ENCODE measurements at regions not wholly inside any gene's neighbourhood (a gene's known extent, or its start where the extent isn't known, plus 50 kb on each side); places are given as distances from the start of the nearest gene placed in this dataset.
"Not testable (repeated sequence)": the region's sequence is repeated elsewhere in the genome, so short reads cannot be mapped to it uniquely, and the experiment has no call there.

GRCh38 chr21:28607545-28607944 lies 385.1 kb downstream of the LTN1 start:
- H3K36me3 ChIP-seq (ENCODE audit: control insufficient read depth in 1 of 2, insufficient read depth in 2 of 2, low read length in 2 of 2) = no peaks in the 10 kb centered on the region
- H3K9me3 ChIP-seq (ENCODE audit: control insufficient read depth in 1 of 2, low read length in 2 of 2) = no peaks in the 10 kb centered on the region
- H3K27ac ChIP-seq (ENCODE audit: low read length) = no peak overlapping the region
- no peak overlapping the region for H3K4me3 ChIP-seq (ENCODE audit: low read depth in 1 of 2, low read length in 2 of 2)
- no peaks in the 10 kb centered on the region for H3K4me1 ChIP-seq (ENCODE audit: control insufficient read depth in 1 of 2, insufficient read depth in 2 of 2, low read length in 2 of 2)
- no peaks in the 10 kb centered on the region for H3K27me3 ChIP-seq (ENCODE audit: low read depth, low read length)

DNA sequence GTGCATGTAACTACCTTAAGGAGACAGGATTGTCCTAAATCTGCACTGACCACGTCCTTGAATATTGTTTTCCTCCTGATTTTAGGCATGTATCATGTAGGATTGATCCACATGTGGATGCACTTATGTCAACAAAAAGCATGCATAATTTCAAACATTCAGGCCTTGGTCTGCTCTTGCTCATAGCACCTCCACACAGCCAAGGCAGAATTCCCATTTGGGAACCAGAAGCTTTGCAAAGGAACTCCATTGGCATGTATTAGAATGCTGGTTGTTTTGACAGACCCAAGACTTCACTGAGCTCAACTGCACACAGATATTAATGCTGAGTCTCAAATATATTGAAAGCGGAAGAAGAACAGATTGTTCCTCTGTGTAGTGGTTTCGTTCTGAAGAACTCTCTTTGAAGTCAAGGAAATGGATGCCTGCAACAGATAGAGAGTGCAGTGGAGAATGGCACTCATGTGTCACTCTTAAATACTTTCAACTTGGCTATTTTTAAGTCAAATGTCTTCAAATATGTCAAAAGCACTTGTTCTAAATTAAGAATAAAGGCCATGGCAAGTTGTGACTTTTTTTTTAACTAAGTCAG lies 387.6 kb downstream of the LTN1 start:
- Histone ChIP-seq H3K27me3 (ENCODE audit: low read depth, low read length) (no peaks in the 10 kb centered on the region), H3K36me3 (ENCODE audit: control insufficient read depth in 1 of 2, insufficient read depth in 2 of 2, low read length in 2 of 2) (no peaks in the 10 kb centered on the region), H3K4me1 (ENCODE audit: control insufficient read depth in 1 of 2, insufficient read depth in 2 of 2, low read length in 2 of 2) (no peaks in the 10 kb centered on the region), H3K9me3 (ENCODE audit: control insufficient read depth in 1 of 2, low read length in 2 of 2) (peaks cover 0 to 5% of the 10 kb centered on the region in 2 donors), H3K4me3 (ENCODE audit: low read depth in 1 of 2, low read length in 2 of 2) (no peak overlapping the region), H3K27ac (ENCODE audit: low read length) (no peak overlapping the region)

GRCh38 chr21:28602546-28602945 lies 390.1 kb downstream of the LTN1 start:
- H3K27me3 ChIP-seq (ENCODE audit: low read depth, low read length) = no peaks in the 10 kb centered on the region
- no peak overlapping the region for H3K4me3 ChIP-seq (ENCODE audit: low read depth in 1 of 2, low read length in 2 of 2)

GRCh38 chr21:28598214-28598613 lies 394.5 kb downstream of the LTN1 start:
- Histone ChIP-seq H3K27ac (ENCODE audit: low read length) (no peak overlapping the region), H3K9me3 (ENCODE audit: control insufficient read depth in 1 of 2, low read length in 2 of 2) (peaks cover 0 to 10% of the 10 kb centered on the region in 2 donors), H3K36me3 (ENCODE audit: control insufficient read depth in 1 of 2, insufficient read depth in 2 of 2, low read length in 2 of 2) (no peaks in the 10 kb centered on the region), H3K27me3 (ENCODE audit: low read depth, low read length) (no peaks in the 10 kb centered on the region), H3K4me1 (ENCODE audit: control insufficient read depth in 1 of 2, insufficient read depth in 2 of 2, low read length in 2 of 2) (no peaks in the 10 kb centered on the region), H3K4me3 (ENCODE audit: low read depth in 1 of 2, low read length in 2 of 2) (no peak overlapping the region)

More at GRCh38 chr21:28602546-28602945, 390.1 kb downstream of the LTN1 start:
- no peaks in the 10 kb centered on the region for H3K4me1 ChIP-seq (ENCODE audit: control insufficient read depth in 1 of 2, insufficient read depth in 2 of 2, low read length in 2 of 2)
- no peak overlapping the region for H3K27ac ChIP-seq (ENCODE audit: low read length)
- H3K9me3 ChIP-seq (ENCODE audit: control insufficient read depth in 1 of 2, low read length in 2 of 2) = peaks cover 0 to 10% of the 10 kb centered on the region in 2 donors
- no peaks in the 10 kb centered on the region for H3K36me3 ChIP-seq (ENCODE audit: control insufficient read depth in 1 of 2, insufficient read depth in 2 of 2, low read length in 2 of 2)

DNA sequence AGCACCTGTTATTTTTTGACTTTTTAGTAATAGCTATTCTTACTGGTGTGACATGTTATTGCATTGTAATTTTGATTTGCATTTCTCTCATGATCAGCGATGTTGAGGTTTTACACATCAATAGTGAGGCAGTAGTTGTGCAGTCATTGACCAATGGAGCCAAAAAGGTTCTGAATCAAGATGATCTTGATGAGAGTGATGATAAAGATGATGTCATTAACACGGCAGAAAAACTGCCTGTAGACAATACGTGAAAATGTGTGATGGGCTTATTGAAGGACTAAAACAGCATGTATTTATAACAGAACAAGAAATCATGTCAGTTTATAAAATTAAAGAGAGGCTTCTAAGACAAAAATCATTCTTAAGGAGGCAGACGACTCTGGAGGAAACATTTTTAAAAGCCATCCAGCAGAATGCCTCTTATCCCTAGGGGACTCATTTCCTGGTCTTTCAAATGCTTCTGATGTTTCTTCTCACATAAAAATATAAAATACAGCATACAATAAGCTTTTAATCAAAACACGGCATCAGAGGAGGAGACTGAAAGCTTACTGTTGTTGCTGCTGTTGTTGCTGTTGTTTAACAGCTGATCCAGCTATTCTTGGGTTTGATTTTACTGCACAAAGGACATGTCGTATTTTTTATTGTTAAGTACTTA lies 400.3 kb downstream of the LTN1 start:
- H3K27ac ChIP-seq (ENCODE audit: low read length) = no peak overlapping the region
- no peaks in the 10 kb centered on the region for H3K36me3 ChIP-seq (ENCODE audit: control insufficient read depth in 1 of 2, insufficient read depth in 2 of 2, low read length in 2 of 2)
- no peaks in the 10 kb centered on the region for H3K27me3 ChIP-seq (ENCODE audit: low read depth, low read length)
- no peaks in the 10 kb centered on the region for H3K4me1 ChIP-seq (ENCODE audit: control insufficient read depth in 1 of 2, insufficient read depth in 2 of 2, low read length in 2 of 2)
- H3K9me3 ChIP-seq (ENCODE audit: control insufficient read depth in 1 of 2, low read length in 2 of 2) = no peaks in the 10 kb centered on the region
- no peak overlapping the region for H3K4me3 ChIP-seq (ENCODE audit: low read depth in 1 of 2, low read length in 2 of 2)

DNA sequence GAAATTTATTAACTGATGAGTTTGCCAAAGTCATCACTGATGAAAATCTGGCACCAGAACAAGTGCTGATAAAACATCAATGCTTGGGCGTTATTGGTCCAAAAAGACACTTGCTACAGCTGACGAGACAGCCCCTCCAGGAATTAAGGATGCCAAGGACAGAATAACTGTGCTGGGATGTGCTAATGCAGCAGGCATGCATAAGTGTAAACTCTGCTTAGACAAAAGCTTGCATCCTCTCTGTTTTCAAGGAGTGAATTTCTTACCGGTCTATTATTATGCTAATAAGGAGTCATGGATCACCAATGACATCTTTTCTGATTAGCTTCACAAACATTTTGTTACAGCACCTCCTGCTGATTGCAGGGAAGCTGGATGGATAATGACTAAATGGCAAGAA lies 402.0 kb downstream of the LTN1 start:
- H3K27ac ChIP-seq (ENCODE audit: low read length) = no peak overlapping the region
- H3K36me3 ChIP-seq (ENCODE audit: control insufficient read depth in 1 of 2, insufficient read depth in 2 of 2, low read length in 2 of 2) = no peaks in the 10 kb centered on the region
- H3K27me3 ChIP-seq (ENCODE audit: low read depth, low read length) = no peaks in the 10 kb centered on the region
- H3K4me1 ChIP-seq (ENCODE audit: control insufficient read depth in 1 of 2, insufficient read depth in 2 of 2, low read length in 2 of 2) = no peaks in the 10 kb centered on the region
- H3K4me3 ChIP-seq (ENCODE audit: low read depth in 1 of 2, low read length in 2 of 2) = no peak overlapping the region
- no peaks in the 10 kb centered on the region for H3K9me3 ChIP-seq (ENCODE audit: control insufficient read depth in 1 of 2, low read length in 2 of 2)

DNA sequence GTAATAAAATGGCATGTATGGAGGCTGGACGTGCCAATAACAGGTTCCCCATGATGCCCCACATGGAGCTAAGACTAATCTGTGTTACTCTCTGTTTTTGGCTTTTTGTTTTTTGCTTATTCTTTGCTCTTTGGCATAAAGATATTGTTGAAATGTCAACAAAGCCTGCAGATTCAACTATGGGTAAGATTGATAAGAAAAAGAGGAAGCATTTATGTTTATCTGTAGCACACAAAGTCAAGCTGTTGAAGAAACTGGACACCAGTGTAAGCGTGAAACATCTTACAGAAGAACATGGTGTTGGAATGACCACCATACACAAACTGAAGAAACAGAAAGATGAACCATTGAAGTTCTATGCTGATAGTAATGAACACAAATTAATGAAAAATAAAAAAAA lies 402.7 kb downstream of the LTN1 start:
- Histone ChIP-seq H3K4me3 (ENCODE audit: low read depth in 1 of 2, low read length in 2 of 2) (no peak overlapping the region), H3K27me3 (ENCODE audit: low read depth, low read length) (no peaks in the 10 kb centered on the region), H3K36me3 (ENCODE audit: control insufficient read depth in 1 of 2, insufficient read depth in 2 of 2, low read length in 2 of 2) (no peaks in the 10 kb centered on the region), H3K9me3 (ENCODE audit: control insufficient read depth in 1 of 2, low read length in 2 of 2) (no peaks in the 10 kb centered on the region), H3K4me1 (ENCODE audit: control insufficient read depth in 1 of 2, insufficient read depth in 2 of 2, low read length in 2 of 2) (no peaks in the 10 kb centered on the region), H3K27ac (ENCODE audit: low read length) (no peak overlapping the region)

- Histone ChIP-seq H3K4me3 (ENCODE audit: low read depth in 1 of 2, low read length in 2 of 2) (no peak overlapping the region), H3K4me1 (ENCODE audit: control insufficient read depth in 1 of 2, insufficient read depth in 2 of 2, low read length in 2 of 2) (no peaks in the 10 kb centered on the region), H3K27ac (ENCODE audit: low read length) (no peak overlapping the region), H3K9me3 (ENCODE audit: control insufficient read depth in 1 of 2, low read length in 2 of 2) (no peaks in the 10 kb centered on the region), H3K27me3 (ENCODE audit: low read depth, low read length) (no peaks in the 10 kb centered on the region), H3K36me3 (ENCODE audit: control insufficient read depth in 1 of 2, insufficient read depth in 2 of 2, low read length in 2 of 2) (no peaks in the 10 kb centered on the region)
Observed at GRCh38 chr21:28588997-28589396, 403.7 kb downstream of the LTN1 start.

GRCh38 chr21:28587748-28588147 lies 404.9 kb downstream of the LTN1 start:
- Histone ChIP-seq H3K27ac (ENCODE audit: low read length) (no peak overlapping the region), H3K9me3 (ENCODE audit: control insufficient read depth in 1 of 2, low read length in 2 of 2) (no peaks in the 10 kb centered on the region), H3K36me3 (ENCODE audit: control insufficient read depth in 1 of 2, insufficient read depth in 2 of 2, low read length in 2 of 2) (no peaks in the 10 kb centered on the region), H3K4me3 (ENCODE audit: low read depth in 1 of 2, low read length in 2 of 2) (no peak overlapping the region), H3K4me1 (ENCODE audit: control insufficient read depth in 1 of 2, insufficient read depth in 2 of 2, low read length in 2 of 2) (no peaks in the 10 kb centered on the region), H3K27me3 (ENCODE audit: low read depth, low read length) (no peaks in the 10 kb centered on the region)

GRCh38 chr21:28581976-28582375 lies 410.7 kb downstream of the LTN1 start:
- no peak overlapping the region for H3K27ac ChIP-seq (ENCODE audit: low read length)
- H3K27me3 ChIP-seq (ENCODE audit: low read depth, low read length) = no peaks in the 10 kb centered on the region
- H3K4me3 ChIP-seq (ENCODE audit: low read depth in 1 of 2, low read length in 2 of 2) = no peak overlapping the region
- no peaks in the 10 kb centered on the region for H3K9me3 ChIP-seq (ENCODE audit: control insufficient read depth in 1 of 2, low read length in 2 of 2)
- H3K4me1 ChIP-seq (ENCODE audit: control insufficient read depth in 1 of 2, insufficient read depth in 2 of 2, low read length in 2 of 2) = no peaks in the 10 kb centered on the region
- H3K36me3 ChIP-seq (ENCODE audit: control insufficient read depth in 1 of 2, insufficient read depth in 2 of 2, low read length in 2 of 2) = no peaks in the 10 kb centered on the region

- H3K36me3 ChIP-seq (ENCODE audit: control insufficient read depth in 1 of 2, insufficient read depth in 2 of 2, low read length in 2 of 2); H3K9me3 ChIP-seq (ENCODE audit: control insufficient read depth in 1 of 2, low read length in 2 of 2); H3K4me1 ChIP-seq (ENCODE audit: control insufficient read depth in 1 of 2, insufficient read depth in 2 of 2, low read length in 2 of 2); H3K27me3 ChIP-seq (ENCODE audit: low read depth, low read length); H3K27ac ChIP-seq (ENCODE audit: low read length); H3K4me3 ChIP-seq (ENCODE audit: low read depth in 1 of 2, low read length in 2 of 2): not testable (repeated sequence)
Observed at GRCh38 chr21:28581311-28581731, 411.4 kb downstream of the LTN1 start.

GRCh38 chr21:28580585-28580984 lies 412.1 kb downstream of the LTN1 start:
- Histone ChIP-seq H3K27me3 (ENCODE audit: low read depth, low read length) (no peaks in the 10 kb centered on the region), H3K27ac (ENCODE audit: low read length) (no peak overlapping the region), H3K9me3 (ENCODE audit: control insufficient read depth in 1 of 2, low read length in 2 of 2) (no peaks in the 10 kb centered on the region), H3K4me3 (ENCODE audit: low read depth in 1 of 2, low read length in 2 of 2) (no peak overlapping the region), H3K36me3 (ENCODE audit: control insufficient read depth in 1 of 2, insufficient read depth in 2 of 2, low read length in 2 of 2) (no peaks in the 10 kb centered on the region), H3K4me1 (ENCODE audit: control insufficient read depth in 1 of 2, insufficient read depth in 2 of 2, low read length in 2 of 2) (no peaks in the 10 kb centered on the region)

All from muscle layer of duodenum (tissue), 2 donors.